Thyroid gland (tissue), 4 donors: ENCODE measurements at regions not wholly inside any gene's neighbourhood (a gene's known extent, or its start where the extent isn't known, plus 50 kb on each side); places are given as distances from the start of the nearest gene placed in this dataset.

ENCODE experiments used
- CTCF ChIP-seq, 6 experiments: fragments of 200-600 bp in 3 of 6; fragments of 450-650 bp in 3 of 6; sonication (generic) in 3 of 6; IDR thresholded peaks; one replicate each; pipeline ENCODE4 v1.5.1; 2016 to 2019; ENCODE audit warnings: antibody characterized with exemption in 6 of 6, mild to moderate bottlenecking in 2 of 6, inconsistent platforms in 1 of 6, moderate library complexity in 1 of 6
- POLR2A ChIP-seq, 2 donors: fragments of 450-650 bp; IDR thresholded peaks; one replicate each; pipeline ENCODE4 v1.6.1; 2017; ENCODE audit warnings: antibody characterized with exemption in 2 of 2, mild to moderate bottlenecking in 2 of 2, moderate library complexity in 1 of 2

GRCh38 chr10:6868036-6868725, 288.1 kb upstream of the PRKCQ start:
- TF ChIP-seq CTCF (IDR thresholded peaks at IDR 0.05) = no peak
- TF ChIP-seq POLR2A (IDR thresholded peaks at IDR 0.05) = no peak
